GM12873 (cell line): ENCODE measurements at regions not wholly inside any gene's neighbourhood (a gene's known extent, or its start where the extent isn't known, plus 50 kb on each side); places are given as distances from the start of the nearest gene placed in this dataset.

Experiments used
- TF ChIP-seq, protein P1 (sequence below): IDR thresholded peaks from 2 replicates; pipeline ENCODE4 v1.5.1; 2012; ENCODE audit warnings: low read depth, mild to moderate bottlenecking, moderate library complexity, low read length, control low read depth; ENCODE audit not compliant: insufficient read depth; ENCODE audit errors: missing control alignments

DNA sequence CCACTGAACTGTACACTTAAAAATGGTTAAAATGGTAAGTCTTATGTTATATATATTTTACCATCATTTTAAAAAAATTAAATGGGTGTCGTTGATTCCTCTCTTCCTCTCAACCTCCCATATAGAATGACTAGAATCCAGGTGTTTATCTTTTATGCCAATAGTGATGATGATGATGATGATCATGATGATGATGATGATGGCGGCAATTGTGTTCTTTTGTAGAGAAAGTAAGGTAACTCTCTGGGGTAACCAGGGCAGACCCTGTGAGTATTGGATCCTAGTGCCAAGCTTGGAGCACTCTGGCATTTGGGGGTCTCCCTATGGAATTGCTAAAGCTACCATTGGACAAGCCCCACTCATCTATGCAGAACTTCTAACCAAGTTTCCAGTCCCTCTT lies 113.6 kb downstream of the GLI2 start:
- TF ChIP-seq, protein P1, sequence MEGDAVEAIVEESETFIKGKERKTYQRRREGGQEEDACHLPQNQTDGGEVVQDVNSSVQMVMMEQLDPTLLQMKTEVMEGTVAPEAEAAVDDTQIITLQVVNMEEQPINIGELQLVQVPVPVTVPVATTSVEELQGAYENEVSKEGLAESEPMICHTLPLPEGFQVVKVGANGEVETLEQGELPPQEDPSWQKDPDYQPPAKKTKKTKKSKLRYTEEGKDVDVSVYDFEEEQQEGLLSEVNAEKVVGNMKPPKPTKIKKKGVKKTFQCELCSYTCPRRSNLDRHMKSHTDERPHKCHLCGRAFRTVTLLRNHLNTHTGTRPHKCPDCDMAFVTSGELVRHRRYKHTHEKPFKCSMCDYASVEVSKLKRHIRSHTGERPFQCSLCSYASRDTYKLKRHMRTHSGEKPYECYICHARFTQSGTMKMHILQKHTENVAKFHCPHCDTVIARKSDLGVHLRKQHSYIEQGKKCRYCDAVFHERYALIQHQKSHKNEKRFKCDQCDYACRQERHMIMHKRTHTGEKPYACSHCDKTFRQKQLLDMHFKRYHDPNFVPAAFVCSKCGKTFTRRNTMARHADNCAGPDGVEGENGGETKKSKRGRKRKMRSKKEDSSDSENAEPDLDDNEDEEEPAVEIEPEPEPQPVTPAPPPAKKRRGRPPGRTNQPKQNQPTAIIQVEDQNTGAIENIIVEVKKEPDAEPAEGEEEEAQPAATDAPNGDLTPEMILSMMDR: no peak

DNA sequence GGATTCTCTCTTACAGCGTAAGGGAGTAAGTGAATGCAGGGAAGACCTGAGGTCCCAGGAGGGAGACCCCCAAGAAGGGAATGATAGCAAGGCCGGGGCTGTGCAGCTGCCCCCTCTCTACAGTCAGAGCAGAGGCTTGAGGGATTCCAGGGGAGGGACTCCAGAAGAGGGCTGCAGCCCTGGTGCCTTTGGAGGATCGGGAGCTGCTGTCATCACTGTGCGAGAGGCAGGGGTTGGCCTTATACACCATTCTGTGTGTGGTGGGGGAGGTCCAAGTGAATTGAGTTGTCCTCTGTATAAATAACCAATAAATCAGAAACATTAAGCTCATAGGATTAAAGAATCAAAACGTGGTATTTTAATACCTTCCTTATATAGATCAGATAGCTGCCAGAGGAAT lies 114.9 kb downstream of the GLI2 start:
- TF ChIP-seq, protein P1: no peak

DNA sequence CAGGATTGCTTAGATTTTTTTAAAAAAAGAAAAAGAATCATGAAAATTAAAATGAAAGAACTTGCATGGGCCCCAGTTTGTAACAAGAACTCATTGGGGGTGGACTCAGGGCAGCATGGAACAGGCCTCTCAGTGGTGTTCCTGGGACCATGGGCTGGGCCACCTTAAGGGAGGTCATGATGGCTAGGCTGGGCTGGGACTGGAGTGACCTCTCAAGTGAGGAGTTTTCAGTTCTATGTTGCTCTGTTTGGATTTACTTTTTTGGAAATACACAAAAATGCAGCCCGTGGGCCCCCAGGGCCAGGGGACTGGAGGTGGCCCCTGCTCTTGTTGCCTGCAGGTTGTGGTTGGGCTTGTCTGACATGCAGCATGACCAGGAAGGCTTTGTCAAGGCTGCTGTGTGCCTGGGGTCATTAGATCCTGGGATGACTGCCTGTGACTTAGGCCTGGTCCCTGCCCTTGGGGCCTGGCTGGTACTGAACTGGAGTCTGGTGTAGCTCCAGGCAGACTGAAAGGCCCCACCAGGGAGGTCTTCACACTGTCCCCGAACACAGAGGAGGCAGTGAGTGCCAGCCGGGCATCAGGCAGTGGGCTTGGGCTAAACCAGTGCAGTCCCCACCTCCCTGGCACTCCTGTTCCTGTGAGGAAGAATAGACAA lies 115.6 kb downstream of the GLI2 start:
- TF ChIP-seq, protein P1: no peak

DNA sequence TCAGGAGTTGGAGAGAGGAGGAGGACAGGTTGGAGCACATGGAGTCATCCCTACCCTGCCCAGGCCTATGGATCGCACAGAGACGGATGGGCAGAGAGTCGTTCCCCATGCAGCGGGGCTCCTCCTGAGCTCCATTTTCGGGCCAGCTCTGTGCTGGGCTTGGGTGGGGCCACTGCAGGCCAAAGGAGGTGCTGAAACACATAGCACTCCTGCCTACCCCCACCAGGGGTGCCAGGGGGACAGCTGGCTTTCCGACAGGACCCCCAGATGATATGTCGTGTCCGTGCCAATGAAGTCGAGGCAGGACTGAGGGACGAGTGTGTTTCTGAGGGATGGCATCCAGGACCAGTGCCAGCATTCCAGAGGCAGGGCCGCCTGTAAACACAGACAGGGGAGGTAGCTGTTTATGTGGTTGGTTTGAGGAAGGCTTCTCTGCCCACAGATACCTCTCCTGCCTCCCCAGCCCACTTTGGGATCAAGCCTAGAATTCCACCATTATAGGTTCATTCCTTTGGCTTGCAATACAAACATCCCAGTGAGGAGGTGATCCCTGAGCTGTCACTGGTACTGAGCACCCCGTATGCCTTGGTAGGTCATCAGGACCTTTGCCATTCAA lies 116.6 kb downstream of the GLI2 start:
- TF ChIP-seq, protein P1: no peak

DNA sequence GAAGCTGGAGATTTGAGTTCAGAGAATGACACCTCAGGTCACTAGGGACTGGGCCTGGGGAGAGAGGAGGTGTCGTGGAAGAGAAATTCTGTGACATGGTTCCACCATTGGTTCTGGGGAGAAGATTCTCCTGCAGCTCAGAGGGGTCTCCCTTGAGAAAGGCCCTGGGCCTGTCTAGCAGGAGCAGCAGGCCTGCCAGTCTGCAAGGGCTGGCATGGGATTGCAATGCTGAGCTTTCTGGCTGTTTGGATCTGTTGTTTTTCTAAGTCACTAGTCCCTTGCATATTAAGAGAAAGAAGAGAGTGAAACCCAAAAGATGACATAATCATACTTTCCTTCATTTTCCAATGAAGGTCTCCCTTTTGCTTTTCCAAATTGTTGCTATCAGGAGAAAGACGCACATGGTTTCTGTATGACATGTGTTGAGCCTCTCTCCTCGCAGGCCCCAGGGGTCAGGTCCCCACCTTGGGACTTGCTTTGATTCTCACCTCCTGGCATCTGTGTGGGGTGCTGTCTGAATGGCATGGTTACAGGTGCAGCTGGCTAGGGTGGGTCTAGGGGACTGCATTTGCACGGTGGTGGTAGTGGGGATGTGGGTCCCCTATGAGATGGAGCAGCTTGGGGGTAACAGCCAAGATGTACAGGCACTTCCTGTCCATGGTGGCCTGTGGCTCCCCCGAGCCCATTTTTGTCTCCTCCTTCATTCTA lies 117.8 kb downstream of the GLI2 start:
- TF ChIP-seq, protein P1: no peak

DNA sequence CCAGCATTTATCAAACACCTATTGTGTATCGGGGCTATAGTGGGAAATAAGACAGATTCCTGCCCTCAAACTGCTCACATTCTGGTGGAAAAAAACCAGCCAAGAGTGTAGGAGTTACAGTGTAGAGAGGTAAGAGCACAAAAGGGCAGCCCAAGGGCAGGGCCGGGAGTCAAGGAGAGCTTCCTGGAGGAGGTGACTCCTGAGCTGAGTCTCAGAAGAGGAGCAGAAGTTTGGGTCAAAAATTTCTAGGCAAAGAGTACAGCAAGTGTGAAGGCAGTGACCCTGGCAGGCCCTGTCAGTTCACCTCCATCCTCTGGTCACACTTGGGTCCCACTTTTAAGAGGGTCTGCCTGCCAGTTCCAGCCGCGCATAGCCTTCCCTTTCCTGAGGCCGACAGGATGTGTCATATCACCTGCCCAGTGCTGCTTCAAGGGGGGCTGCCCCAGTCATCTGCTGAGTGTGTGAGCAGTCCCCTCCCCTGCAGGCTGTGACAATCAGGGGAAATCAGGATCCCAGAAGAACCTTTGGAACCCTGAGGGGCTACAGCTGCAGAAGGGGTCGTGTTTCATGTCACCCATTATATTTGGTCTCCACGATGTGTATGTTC lies 118.4 kb downstream of the GLI2 start:
- TF ChIP-seq, protein P1: no peak
